Keratinocyte (primary cell): ENCODE measurements at regions not wholly inside any gene's neighbourhood (a gene's known extent, or its start where the extent isn't known, plus 50 kb on each side); places are given as distances from the start of the nearest gene placed in this dataset.
A peak's percentile ranks its signal among the peaks of the same experiment; 100 is the strongest.

Source experiments
- DNase-seq: peaks from one replicate; pipeline ENCODE4 v3.0.0-alpha.2; 2011; ENCODE audit warnings: low read depth, missing footprints, low spot score
- FAIRE-seq: peaks from 2 replicates; lab custom pipeline; 2011; peaks lifted over from hg19 to GRCh38; lab: Jason Lieb, UNC
- H2AFZ ChIP-seq: 2 replicates; pipeline ENCODE4 v1.6.0; 2012; ENCODE audit warnings: low read length, control low read depth, inconsistent platforms; ENCODE audit not compliant: control insufficient read depth
- H3K27ac ChIP-seq: 2 replicates; pipeline ENCODE4 v1.5.1; 2011; ENCODE audit warnings: low read length; ENCODE audit not compliant: control insufficient read depth, insufficient read depth
- H3K27me3 ChIP-seq: 3 replicates; pipeline ENCODE4 v1.6.0; 2011; ENCODE audit warnings: low read length; ENCODE audit not compliant: control insufficient read depth, insufficient read depth; ENCODE audit errors: extremely low read depth
- H3K36me3 ChIP-seq, 2 experiments: 2 replicates in 1 of 2; 3 replicates in 1 of 2; pipeline ENCODE4 v1.5.1; 2011; ENCODE audit warnings: low read length in 2 of 2, mild to moderate bottlenecking in 1 of 2; ENCODE audit not compliant: control insufficient read depth in 2 of 2, insufficient read depth in 2 of 2; ENCODE audit errors: extremely low read depth in 1 of 2
- H3K4me1 ChIP-seq: 3 replicates; pipeline ENCODE4 v1.5.1; 2011; ENCODE audit warnings: low read length; ENCODE audit not compliant: control insufficient read depth, insufficient read depth; ENCODE audit errors: extremely low read depth
- H3K4me2 ChIP-seq: 3 replicates; pipeline ENCODE4 v1.6.0; 2011; ENCODE audit warnings: low read depth, low read length; ENCODE audit not compliant: control insufficient read depth, insufficient read depth; ENCODE audit errors: extremely low read depth
- H3K4me3 ChIP-seq, 3 experiments: fragments of 200-600 bp in 1 of 3; sonication (generic) in 1 of 3; 2 replicates in 2 of 3; 3 replicates in 1 of 3; pipeline ENCODE4 v1.5.1; 2011 to 2016; ENCODE audit warnings: low read length in 3 of 3, mild to moderate bottlenecking in 3 of 3, control low read depth in 2 of 3, inconsistent platforms in 1 of 3, low read depth in 1 of 3, mixed read lengths in 1 of 3, mixed run types in 1 of 3, moderate library complexity in 1 of 3; ENCODE audit not compliant: control insufficient read depth in 2 of 3, insufficient read depth in 2 of 3; ENCODE audit errors: extremely low read depth in 1 of 3
- H3K79me2 ChIP-seq: 2 replicates; pipeline ENCODE4 v1.6.0; 2012; ENCODE audit warnings: low read length; ENCODE audit not compliant: control insufficient read depth, insufficient read depth
- H3K9ac ChIP-seq: 3 replicates; pipeline ENCODE4 v1.6.0; 2011; ENCODE audit warnings: low read length; ENCODE audit not compliant: control insufficient read depth, insufficient read depth; ENCODE audit errors: extremely low read depth
- H3K9me1 ChIP-seq: 3 replicates; pipeline ENCODE4 v1.6.0; 2011; ENCODE audit warnings: low read length; ENCODE audit not compliant: control insufficient read depth, insufficient read depth; ENCODE audit errors: extremely low read depth
- H3K9me3 ChIP-seq: 2 replicates; pipeline ENCODE4 v1.5.1; 2012; ENCODE audit warnings: low read depth, low read length; ENCODE audit not compliant: control insufficient read depth
- H4K20me1 ChIP-seq: 3 replicates; pipeline ENCODE4 v1.6.0; 2011; ENCODE audit warnings: low read length; ENCODE audit not compliant: control insufficient read depth, insufficient read depth; ENCODE audit errors: extremely low read depth
- CTCF ChIP-seq, 3 experiments: IDR thresholded peaks in 1 of 3; conservative IDR thresholded peaks in 1 of 3; optimal IDR thresholded peaks in 1 of 3; 2 replicates in 2 of 3; 3 replicates in 1 of 3; pipeline versions ENCODE3 to v1.5.1; 2011; ENCODE audit warnings: low read length in 3 of 3, mild to moderate bottlenecking in 3 of 3, moderate library complexity in 2 of 3, control low read depth in 1 of 3, inconsistent platforms in 1 of 3; ENCODE audit not compliant: insufficient read depth in 2 of 3; ENCODE audit errors: extremely low read depth in 1 of 3
- EZH2 ChIP-seq: IDR thresholded peaks from one replicate; pipeline ENCODE4 v1.6.1; 2012; ENCODE audit warnings: inconsistent platforms, mild to moderate bottlenecking, low read length, moderate library complexity
- dilution Hi-C: fragments of 300-500 bp; cut with MboI; formaldehyde crosslinking; loops from one replicate; pipeline ENCODE4 v1.7.0; 2020; ENCODE audit warnings: low sequenced_read_pairs; ENCODE audit not compliant: extremely low pct_ligation_motif_present

GRCh38 chr13:72293206-72293605, 426.2 kb upstream of the DACH1 start:
- no peaks in the 10 kb centered on the region for H4K20me1 ChIP-seq
- no peaks in the 10 kb centered on the region for H3K36me3 ChIP-seq
- H3K4me3 ChIP-seq = no peak overlapping the region
- H3K9me3 ChIP-seq = peaks cover 3% of the 10 kb centered on the region
- no peak overlapping the region for H3K9ac ChIP-seq
- H3K27me3 ChIP-seq = no peaks in the 10 kb centered on the region
- H2AFZ ChIP-seq = peak overlapping the region; percentile 32
- DNase-seq = no peak
- TF ChIP-seq CTCF (optimal IDR thresholded peaks at IDR 0.05 in 1 of 3, IDR thresholded peaks at IDR 0.05 in 1 of 3, conservative IDR thresholded peaks at IDR 0.05 in 1 of 3; ENCODE audit: extremely low read depth in 1 of 3, insufficient read depth in 2 of 3, low read length in 3 of 3) (no peak), EZH2 (no peak)
- H3K27ac ChIP-seq = no peak overlapping the region
- no peaks in the 10 kb centered on the region for H3K79me2 ChIP-seq
- peaks cover 23% of the 10 kb centered on the region for H3K4me1 ChIP-seq
- dilution Hi-C loops = no loop called here
- H3K4me2 ChIP-seq = no peak overlapping the region
- H3K9me1 ChIP-seq = no peaks in the 10 kb centered on the region
- FAIRE-seq = peak; percentile 56

GRCh38 chr13:72290962-72291681, 424.1 kb upstream of the DACH1 start:
- peak overlapping the region; percentile 53 for H3K4me2 ChIP-seq
- peaks cover 3% of the 10 kb centered on the region for H3K9me3 ChIP-seq
- no peaks in the 10 kb centered on the region for H3K79me2 ChIP-seq
- dilution Hi-C loops = no loop called here
- peak overlapping the region; percentile 62 for H2AFZ ChIP-seq
- H3K27me3 ChIP-seq = no peaks in the 10 kb centered on the region
- TF ChIP-seq CTCF (optimal IDR thresholded peaks at IDR 0.05 in 1 of 3, IDR thresholded peaks at IDR 0.05 in 1 of 3, conservative IDR thresholded peaks at IDR 0.05 in 1 of 3; ENCODE audit: extremely low read depth in 1 of 3, insufficient read depth in 2 of 3, low read length in 3 of 3) (peak in 1 of 3 experiments; percentile 16), EZH2 (no peak)
- peak overlapping the region; percentile 66 for H3K27ac ChIP-seq
- no peaks in the 10 kb centered on the region for H3K9me1 ChIP-seq
- DNase-seq (peak; percentile 21), FAIRE-seq (peak; percentile 96)
- H3K4me1 ChIP-seq = peaks cover 23% of the 10 kb centered on the region
- H3K36me3 ChIP-seq = no peaks in the 10 kb centered on the region
- H4K20me1 ChIP-seq = no peaks in the 10 kb centered on the region
- no peak overlapping the region for H3K4me3 ChIP-seq
- H3K9ac ChIP-seq = no peak overlapping the region
